Thyroid gland (tissue), 4 donors: ENCODE measurements at regions not wholly inside any gene's neighbourhood (a gene's known extent, or its start where the extent isn't known, plus 50 kb on each side); places are given as distances from the start of the nearest gene placed in this dataset.

Experiments used
- CTCF ChIP-seq, 6 experiments: fragments of 200-600 bp in 3 of 6; fragments of 450-650 bp in 3 of 6; sonication (generic) in 3 of 6; IDR thresholded peaks; one replicate each; pipeline ENCODE4 v1.5.1; 2016 to 2019; ENCODE audit warnings: antibody characterized with exemption in 6 of 6, mild to moderate bottlenecking in 2 of 6, inconsistent platforms in 1 of 6, moderate library complexity in 1 of 6
- POLR2A ChIP-seq, 2 donors: fragments of 450-650 bp; IDR thresholded peaks; one replicate each; pipeline ENCODE4 v1.6.1; 2017; ENCODE audit warnings: antibody characterized with exemption in 2 of 2, mild to moderate bottlenecking in 2 of 2, moderate library complexity in 1 of 2

GRCh38 chr3:88478460-88478859, 328.7 kb downstream of the C3orf38 start:
- TF ChIP-seq CTCF (IDR thresholded peaks at IDR 0.05) = no peak
- TF ChIP-seq POLR2A (IDR thresholded peaks at IDR 0.05) = no peak
